Hepatocyte (in vitro differentiated cells): ENCODE measurements at regions not wholly inside any gene's neighbourhood (a gene's known extent, or its start where the extent isn't known, plus 50 kb on each side); places are given as distances from the start of the nearest gene placed in this dataset.

Experiments used
- DNase-seq: peaks from one replicate; pipeline ENCODE4 v3.0.0-alpha.2; 2016; ENCODE audit warnings: low spot score
- H2AFZ ChIP-seq: fragments of 200-600 bp; sonication (generic); 2 replicates; pipeline ENCODE4 v1.6.0; 2016; ENCODE audit warnings: antibody characterized with exemption, mild to moderate bottlenecking
- H3K27ac ChIP-seq: fragments of 200-600 bp; sonication (generic); 2 replicates; pipeline ENCODE4 v1.5.1; 2016; ENCODE audit warnings: mild to moderate bottlenecking
- H3K27me3 ChIP-seq: fragments of 200-600 bp; sonication (generic); 2 replicates; pipeline ENCODE4 v1.6.1; 2016
- H3K36me3 ChIP-seq: fragments of 200-600 bp; sonication (generic); replicated peaks from 2 replicates; pipeline ENCODE4 v1.5.1; 2016; ENCODE audit warnings: low read depth; ENCODE audit not compliant: insufficient read depth
- H3K4me1 ChIP-seq: fragments of 200-600 bp; sonication (generic); 2 replicates; pipeline ENCODE4 v1.5.1; 2016; ENCODE audit warnings: mild to moderate bottlenecking, moderate library complexity; ENCODE audit not compliant: insufficient read depth
- H3K4me2 ChIP-seq: fragments of 200-600 bp; sonication (generic); 2 replicates; pipeline ENCODE4 v1.6.0; 2016
- H3K4me3 ChIP-seq: fragments of 200-600 bp; sonication (generic); 2 replicates; pipeline ENCODE4 v1.5.1; 2016; ENCODE audit warnings: mild to moderate bottlenecking
- H3K79me2 ChIP-seq: fragments of 200-600 bp; sonication (generic); 2 replicates; pipeline ENCODE4 v1.6.0; 2017; ENCODE audit warnings: mild to moderate bottlenecking
- H3K9me2 ChIP-seq: fragments of 200-600 bp; sonication (generic); replicated peaks from 2 replicates; pipeline ENCODE4 v1.6.0; 2017; ENCODE audit warnings: mild to moderate bottlenecking; ENCODE audit not compliant: insufficient read depth
- H3K9me3 ChIP-seq: fragments of 200-600 bp; sonication (generic); 2 replicates; pipeline ENCODE4 v1.5.1; 2016; ENCODE audit warnings: low read depth, mild to moderate bottlenecking
- H4K20me1 ChIP-seq: fragments of 200-600 bp; sonication (generic); 2 replicates; pipeline ENCODE4 v1.6.0; 2016; ENCODE audit warnings: mild to moderate bottlenecking; ENCODE audit not compliant: insufficient read depth, poor library complexity, severe bottlenecking
- EZH2 ChIP-seq: fragments of 200-600 bp; sonication (generic); IDR thresholded peaks from 2 replicates; pipeline ENCODE4 v1.6.1; 2016; ENCODE audit warnings: antibody characterized with exemption, mild to moderate bottlenecking, borderline replicate concordance
- EZH2phosphoT487 ChIP-seq: fragments of 200-600 bp; sonication (generic); IDR thresholded peaks from one replicate; pipeline ENCODE4 v1.6.1; 2018; ENCODE audit warnings: antibody characterized with exemption, mild to moderate bottlenecking, low read depth, moderate library complexity; ENCODE audit not compliant: unreplicated experiment, severe bottlenecking
- WGBS: methylation state at CpG from one replicate; pipeline ENCODE4 v1.1.6; 2016; ENCODE audit warnings: low lambda C conversion rate; ENCODE audit errors: missing lambda C conversion rate; 5-methylcytosine and 5-hydroxymethylcytosine counted together
- TF ChIP-seq, protein P1 (sequence below): fragments of 200-600 bp; sonication (generic); IDR thresholded peaks from 2 replicates; pipeline ENCODE4 v1.5.1; 2016; ENCODE audit warnings: antibody characterized with exemption, mild to moderate bottlenecking; ENCODE audit not compliant: poor library complexity

DNA sequence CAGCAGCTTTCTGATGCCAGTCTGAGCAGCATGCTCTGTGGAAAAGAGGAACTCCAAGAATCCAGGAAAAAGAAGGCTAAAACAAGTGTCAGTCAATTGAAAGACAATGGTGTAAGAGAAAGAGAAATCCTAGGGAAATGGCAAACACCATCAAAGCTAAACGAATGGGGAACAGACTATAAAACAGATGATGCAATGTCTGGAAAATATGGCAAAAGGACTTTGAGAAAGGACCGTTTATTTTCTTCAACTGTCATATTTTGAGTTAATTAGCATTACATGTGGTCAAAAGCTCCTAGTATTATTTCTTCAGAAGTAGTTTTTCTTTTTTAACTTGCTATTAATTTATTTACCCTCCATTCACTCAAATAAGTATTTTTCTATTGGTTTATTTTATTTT, 465.2 kb downstream of the LRRC70 start:
- 70% methylated on average over 2 of the region's 2 CpGs for WGBS

DNA sequence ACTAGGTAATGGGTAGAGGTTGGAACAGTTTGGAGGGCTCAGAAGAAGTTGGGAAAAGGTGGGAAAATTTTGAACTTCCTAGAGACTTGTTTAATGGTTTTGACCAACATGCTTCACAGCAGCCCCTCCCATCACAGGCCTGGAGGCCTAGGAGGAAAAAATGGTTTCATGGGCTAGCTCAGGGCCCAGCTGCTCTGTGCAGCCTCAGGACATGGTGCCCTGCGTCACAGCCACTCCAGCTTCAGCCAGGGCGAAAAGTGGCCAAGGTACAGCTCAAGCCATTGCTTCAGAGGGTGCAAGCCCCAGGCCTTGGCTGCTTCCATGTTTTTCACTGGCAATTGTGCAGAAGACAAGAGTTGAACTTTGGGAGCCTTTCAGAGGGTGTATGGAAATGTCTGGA, 453.7 kb downstream of the LRRC70 start:
- H3K4me3 ChIP-seq: no peak overlapping the region
- no peak overlapping the region for H3K27ac ChIP-seq
- peaks cover 8% of the 10 kb centered on the region for H3K9me3 ChIP-seq
- H3K4me2 ChIP-seq: no peak overlapping the region
- no peaks in the 10 kb centered on the region for H3K79me2 ChIP-seq
- H3K4me1 ChIP-seq: no peaks in the 10 kb centered on the region
- H3K9me2 ChIP-seq: no peaks in the 10 kb centered on the region
- no peaks in the 10 kb centered on the region for H3K27me3 ChIP-seq
- no peak for TF ChIP-seq EZH2
- TF ChIP-seq, protein P1, sequence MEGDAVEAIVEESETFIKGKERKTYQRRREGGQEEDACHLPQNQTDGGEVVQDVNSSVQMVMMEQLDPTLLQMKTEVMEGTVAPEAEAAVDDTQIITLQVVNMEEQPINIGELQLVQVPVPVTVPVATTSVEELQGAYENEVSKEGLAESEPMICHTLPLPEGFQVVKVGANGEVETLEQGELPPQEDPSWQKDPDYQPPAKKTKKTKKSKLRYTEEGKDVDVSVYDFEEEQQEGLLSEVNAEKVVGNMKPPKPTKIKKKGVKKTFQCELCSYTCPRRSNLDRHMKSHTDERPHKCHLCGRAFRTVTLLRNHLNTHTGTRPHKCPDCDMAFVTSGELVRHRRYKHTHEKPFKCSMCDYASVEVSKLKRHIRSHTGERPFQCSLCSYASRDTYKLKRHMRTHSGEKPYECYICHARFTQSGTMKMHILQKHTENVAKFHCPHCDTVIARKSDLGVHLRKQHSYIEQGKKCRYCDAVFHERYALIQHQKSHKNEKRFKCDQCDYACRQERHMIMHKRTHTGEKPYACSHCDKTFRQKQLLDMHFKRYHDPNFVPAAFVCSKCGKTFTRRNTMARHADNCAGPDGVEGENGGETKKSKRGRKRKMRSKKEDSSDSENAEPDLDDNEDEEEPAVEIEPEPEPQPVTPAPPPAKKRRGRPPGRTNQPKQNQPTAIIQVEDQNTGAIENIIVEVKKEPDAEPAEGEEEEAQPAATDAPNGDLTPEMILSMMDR: no peak
- TF ChIP-seq EZH2phosphoT487: no peak
- H2AFZ ChIP-seq: no peak overlapping the region
- H4K20me1 ChIP-seq: no peaks in the 10 kb centered on the region
- H3K36me3 ChIP-seq: no peaks in the 10 kb centered on the region
- DNase-seq: no peak
- 89% methylated on average over 2 of the region's 2 CpGs for WGBS

More for the DNA sequence above, 465.2 kb downstream of the LRRC70 start:
- no peaks in the 10 kb centered on the region for H3K36me3 ChIP-seq
- TF ChIP-seq, protein P1: no peak
- no peak for TF ChIP-seq EZH2phosphoT487
- TF ChIP-seq EZH2: no peak
- no peak overlapping the region for H3K4me3 ChIP-seq
- no peak overlapping the region for H3K4me2 ChIP-seq
- no peaks in the 10 kb centered on the region for H3K9me3 ChIP-seq
- H4K20me1 ChIP-seq: no peaks in the 10 kb centered on the region
- H3K4me1 ChIP-seq: no peaks in the 10 kb centered on the region
- no peaks in the 10 kb centered on the region for H3K27me3 ChIP-seq
- H2AFZ ChIP-seq: no peak overlapping the region
- no peak overlapping the region for H3K27ac ChIP-seq
- H3K9me2 ChIP-seq: no peaks in the 10 kb centered on the region
- no peak for DNase-seq
- H3K79me2 ChIP-seq: no peaks in the 10 kb centered on the region

DNA sequence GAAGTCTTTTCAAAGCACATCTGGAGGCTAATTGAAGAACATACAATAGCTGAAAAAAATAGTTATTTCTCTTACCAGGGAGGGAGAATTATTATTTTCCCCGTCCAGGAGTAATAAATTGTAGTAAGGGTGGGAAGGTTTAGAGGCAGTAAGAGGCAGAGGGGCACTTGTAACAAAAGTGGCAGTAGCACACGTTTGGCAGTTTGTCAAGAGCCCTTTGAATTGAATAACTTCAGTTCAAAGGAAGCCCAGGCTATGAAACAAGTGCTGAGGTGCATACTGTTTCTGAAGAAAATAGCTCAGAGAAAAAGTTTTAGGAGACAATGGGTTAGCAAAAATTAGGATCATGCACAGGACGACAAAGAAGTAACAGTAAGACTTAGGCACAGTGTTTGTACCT, 451.3 kb downstream of the LRRC70 start:
- Histone ChIP-seq H4K20me1 (no peaks in the 10 kb centered on the region), H3K9me2 (no peaks in the 10 kb centered on the region), H3K36me3 (no peaks in the 10 kb centered on the region), H3K9me3 (peaks cover 8% of the 10 kb centered on the region), H3K4me2 (no peak overlapping the region), H2AFZ (no peak overlapping the region), H3K27me3 (no peaks in the 10 kb centered on the region), H3K79me2 (no peaks in the 10 kb centered on the region), H3K27ac (no peak overlapping the region), H3K4me3 (no peak overlapping the region), H3K4me1 (no peaks in the 10 kb centered on the region)
- no peak for TF ChIP-seq EZH2phosphoT487
- no peak for TF ChIP-seq EZH2
- TF ChIP-seq, protein P1: no peak
- WGBS: 69% methylated on average over 3 of the region's 3 CpGs
- no peak for DNase-seq

GRCh38 chr5:63025679-63026078, 447.1 kb downstream of the LRRC70 start:
- no peak for DNase-seq
- no peaks in the 10 kb centered on the region for H3K4me1 ChIP-seq
- no peaks in the 10 kb centered on the region for H3K79me2 ChIP-seq
- no peak overlapping the region for H3K4me3 ChIP-seq
- H4K20me1 ChIP-seq: no peaks in the 10 kb centered on the region
- no peak overlapping the region for H3K27ac ChIP-seq
- no peak overlapping the region for H3K4me2 ChIP-seq
- H3K9me3 ChIP-seq: no peaks in the 10 kb centered on the region
- WGBS: 89% methylated on average over 3 of the region's 3 CpGs
- TF ChIP-seq, protein P1: no peak
- TF ChIP-seq EZH2phosphoT487 (no peak), EZH2 (no peak)
- H3K36me3 ChIP-seq: no peaks in the 10 kb centered on the region
- H3K27me3 ChIP-seq: no peaks in the 10 kb centered on the region
- H2AFZ ChIP-seq: no peak overlapping the region
- H3K9me2 ChIP-seq: no peaks in the 10 kb centered on the region
